Adrenal gland (tissue), 9 donors: ENCODE measurements at regions not wholly inside any gene's neighbourhood (a gene's known extent, or its start where the extent isn't known, plus 50 kb on each side); places are given as distances from the start of the nearest gene placed in this dataset.

Experiments
- DNase-seq, 7 donors: peaks; one replicate each; pipeline ENCODE4 v3.0.0-alpha.2; 2019 to 2020
- H3K27ac ChIP-seq, 5 donors: fragments of 200-600 bp; sonication (generic) in 4 of 5; 1 replicate in 3 of 5; 2 replicates in 2 of 5; pipeline versions ENCODE4 v1.5.1 to v1.8.0; 2016 to 2020; ENCODE audit warnings: mild to moderate bottlenecking in 1 of 5
- H3K27me3 ChIP-seq: fragments of 200-600 bp; 2 replicates; pipeline ENCODE4 v1.8.0; 2021
- H3K36me3 ChIP-seq, 2 donors: fragments of 200-600 bp; replicated peaks in 1 of 2; 1 replicate in 1 of 2; 2 replicates in 1 of 2; pipeline versions ENCODE4 v1.5.1 to v1.8.0; 2018 to 2022
- H3K4me1 ChIP-seq, 2 donors: fragments of 200-600 bp; replicated peaks in 1 of 2; 1 replicate in 1 of 2; 2 replicates in 1 of 2; pipeline versions ENCODE4 v1.5.1 to v1.8.0; 2018 to 2021
- H3K4me3 ChIP-seq, 4 donors: fragments of 200-600 bp; sonication (generic) in 3 of 4; one replicate each; pipeline ENCODE4 v1.5.1; 2016 to 2018
- H3K9me3 ChIP-seq, 3 donors: fragments of 200-600 bp; sonication (generic) in 1 of 3; replicated peaks in 1 of 3; 1 replicate in 2 of 3; 2 replicates in 1 of 3; pipeline versions ENCODE4 v1.5.1 to v1.8.0; 2016 to 2021
- CTCF ChIP-seq, 6 experiments: fragments of 450-650 bp in 4 of 6; fragments of 200-600 bp in 2 of 6; sonication (generic) in 1 of 6; IDR thresholded peaks; 1 replicate in 5 of 6; 2 replicates in 1 of 6; pipeline versions ENCODE4 v1.5.1 to v1.8.0; 2016 to 2021; ENCODE audit warnings: antibody characterized with exemption in 6 of 6, mild to moderate bottlenecking in 2 of 6, moderate library complexity in 1 of 6
- POLR2A ChIP-seq, 2 donors: fragments of 450-650 bp; IDR thresholded peaks; one replicate each; pipeline ENCODE4 v1.6.1; 2017; ENCODE audit warnings: antibody characterized with exemption in 2 of 2, mild to moderate bottlenecking in 2 of 2, moderate library complexity in 1 of 2
- WGBS, 4 donors: extraction: QIAGEN DNeasy Blood & Tissue Kit in 2 of 4; methylation state at CpG; one replicate each; pipeline versions ENCODE4 v1.1.5 to v1.1.7; 2013 to 2017; 5-methylcytosine and 5-hydroxymethylcytosine counted together
- intact Hi-C, 2 donors: fragments of 100-400 bp; cut with DNase I; formaldehyde crosslinking; loops; one replicate each; pipeline versions ENCODE4 v1.14.1 to v1.15.0; 2022 to 2023
- donor health status: healthy with polysubstance abuse.
- donor health status: Bipolar disorder and iron deficiency.
- donor health status: DM: yes; HTN: yes; CAD: no.
- donor health status: DM: no; HTN: no; CAD: no.
- donor health status: DM: no; HTN: no; CAD: no.

GRCh38 chr6:114608091-114608490, 265.3 kb upstream of the HS3ST5 start:
- whole genome bisulfite sequencing, 4 donors, result 49 to 70% (median 63%) methylated on average over 2 of the region's 2 CpGs
- no peak overlapping the region for H3K4me3 ChIP-seq
- no peak overlapping the region for H3K27ac ChIP-seq
- H3K27me3 ChIP-seq, result no peaks in the 10 kb centered on the region
- intact Hi-C loops, result no loop called here
- TF ChIP-seq CTCF (IDR thresholded peaks at IDR 0.05) (no peak), POLR2A (IDR thresholded peaks at IDR 0.05) (no peak)
- no peaks in the 10 kb centered on the region for H3K36me3 ChIP-seq
- no peak for DNase-seq
- H3K9me3 ChIP-seq, result no peaks in the 10 kb centered on the region
- H3K4me1 ChIP-seq, result no peaks in the 10 kb centered on the region

DNA sequence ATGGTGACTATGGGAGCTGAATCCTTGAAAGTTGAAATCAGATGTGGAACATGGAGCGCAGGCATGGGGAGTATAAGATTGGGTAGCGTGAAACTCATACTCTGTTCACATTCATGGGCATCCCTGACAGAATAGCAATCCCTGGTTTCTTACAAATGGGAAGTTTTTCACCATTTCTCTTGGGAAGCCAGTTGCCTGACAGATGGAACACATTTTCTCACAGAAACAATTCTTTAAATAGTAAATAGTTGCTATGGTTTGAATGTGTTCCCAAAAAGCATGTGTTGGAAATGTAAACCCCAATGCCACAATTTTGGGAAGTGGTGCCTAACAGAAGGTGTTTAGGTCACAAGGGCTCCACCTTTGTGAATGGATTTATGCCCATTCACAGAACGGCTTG, 262.8 kb upstream of the HS3ST5 start:
- no peak for DNase-seq
- no peaks in the 10 kb centered on the region for H3K9me3 ChIP-seq
- H3K27me3 ChIP-seq, result no peaks in the 10 kb centered on the region
- H3K27ac ChIP-seq, result no peak overlapping the region
- no peak overlapping the region for H3K4me3 ChIP-seq
- no peaks in the 10 kb centered on the region for H3K4me1 ChIP-seq
- TF ChIP-seq POLR2A (IDR thresholded peaks at IDR 0.05), result no peak
- no peak for TF ChIP-seq CTCF (IDR thresholded peaks at IDR 0.05)
- H3K36me3 ChIP-seq, result no peaks in the 10 kb centered on the region
- 85 to 93% (median 86%) methylated on average over 3 of the region's 3 CpGs for WGBS, 4 donors
- intact Hi-C loops, result no loop called here

DNA sequence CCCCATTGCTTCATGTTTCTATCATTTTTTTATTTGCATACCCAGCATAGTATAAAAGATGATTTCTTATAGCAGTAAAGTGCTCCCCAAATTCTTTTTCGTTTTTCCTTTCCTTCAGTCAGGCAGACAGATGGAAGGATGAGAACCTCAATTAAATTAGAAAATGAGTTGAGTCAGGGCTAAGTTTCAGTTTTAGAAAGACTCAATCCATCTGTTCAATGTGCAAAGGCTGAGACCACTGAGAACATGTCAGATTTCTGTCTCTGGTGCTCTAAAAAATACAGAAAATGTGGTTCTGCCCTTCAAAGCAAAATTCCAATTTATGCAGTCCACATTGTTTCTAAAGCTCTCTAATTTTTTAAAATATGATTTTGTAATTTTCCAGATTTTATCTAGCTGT, 257.6 kb upstream of the HS3ST5 start:
- Histone ChIP-seq H3K27ac (no peak overlapping the region), H3K4me1 (no peaks in the 10 kb centered on the region), H3K27me3 (no peaks in the 10 kb centered on the region), H3K9me3 (no peaks in the 10 kb centered on the region), H3K4me3 (no peak overlapping the region), H3K36me3 (no peaks in the 10 kb centered on the region)
- intact Hi-C loops, result no loop called here
- DNase-seq, result no peak
- no peak for TF ChIP-seq CTCF (IDR thresholded peaks at IDR 0.05)
- 36 to 60% (median 41%) methylated on average over 1 of the region's 1 CpG for WGBS, 4 donors

GRCh38 chr6:114595591-114595990, 252.8 kb upstream of the HS3ST5 start:
- H3K4me1 ChIP-seq, result no peaks in the 10 kb centered on the region
- H3K4me3 ChIP-seq, result no peak overlapping the region
- no peaks in the 10 kb centered on the region for H3K36me3 ChIP-seq
- TF ChIP-seq CTCF (IDR thresholded peaks at IDR 0.05) (no peak), POLR2A (IDR thresholded peaks at IDR 0.05) (no peak)
- no peak overlapping the region for H3K27ac ChIP-seq
- no peak for DNase-seq
- intact Hi-C loops, result no loop called here
- WGBS, 4 donors, result 78 to 85% (median 82%) methylated on average over 2 of the region's 2 CpGs
- no peaks in the 10 kb centered on the region for H3K9me3 ChIP-seq
- H3K27me3 ChIP-seq, result no peaks in the 10 kb centered on the region
